ENCODE measurements at regions not wholly inside any gene's neighbourhood (a gene's known extent, or its start where the extent isn't known, plus 50 kb on each side); places are given as distances from the start of the nearest gene placed in this dataset.
"Not testable (repeated sequence)": the region's sequence is repeated elsewhere in the genome, so short reads cannot be mapped to it uniquely, and the experiment has no call there.

GRCh38 chr13:54572037-54572436 is 1543.4 kb downstream of the OLFM4 start:
- TF ChIP-seq CTCF (IDR thresholded peaks at IDR 0.05; ENCODE audit: insufficient read depth, low read depth, low read length); EZH2 (IDR thresholded peaks at IDR 0.05; ENCODE audit: insufficient read depth, low read length): not testable (repeated sequence)

Data from astrocyte (in vitro differentiated cells and primary cell).